GM20431 (cell line): ENCODE measurements at regions not wholly inside any gene's neighbourhood (a gene's known extent, or its start where the extent isn't known, plus 50 kb on each side); places are given as distances from the start of the nearest gene placed in this dataset.

Experiments
- in situ Hi-C: fragments of 300-500 bp; cut with MseI, MboI; formaldehyde crosslinking; loops from one replicate; pipeline ENCODE4 v1.15.0; 2020; ENCODE audit warnings: low sequenced_read_pairs; ENCODE audit not compliant: unreplicated experiment

GRCh38 chr18:73214970-73215369, 347.2 kb upstream of the NETO1 start:
- in situ Hi-C loops: no loop called here

- in situ Hi-C loops: no loop called here
Measured at GRCh38 chr18:73212442-73212841, 344.7 kb upstream of the NETO1 start.

- in situ Hi-C loops: no loop called here
Measured at GRCh38 chr18:73201940-73202339, 334.2 kb upstream of the NETO1 start.

GRCh38 chr18:73199151-73199550, 331.4 kb upstream of the NETO1 start:
- in situ Hi-C loops: no loop called here

GRCh38 chr18:73189718-73190117, 321.9 kb upstream of the NETO1 start:
- in situ Hi-C loops: no loop called here

GRCh38 chr18:73168236-73168635, 300.4 kb upstream of the NETO1 start:
- in situ Hi-C loops: no loop called here

- in situ Hi-C loops: no loop called here
Measured at GRCh38 chr18:73164430-73164829, 296.6 kb upstream of the NETO1 start.

- in situ Hi-C loops: no loop called here
Measured at GRCh38 chr18:73163236-73163635, 295.4 kb upstream of the NETO1 start.

- in situ Hi-C loops: no loop called here
Measured at GRCh38 chr18:73156117-73156516, 288.3 kb upstream of the NETO1 start.

GRCh38 chr18:73153271-73153670, 285.5 kb upstream of the NETO1 start:
- in situ Hi-C loops: no loop called here

- in situ Hi-C loops: no loop called here
Measured at GRCh38 chr18:73151086-73151485, 283.3 kb upstream of the NETO1 start.

GRCh38 chr18:73150199-73150598, 282.4 kb upstream of the NETO1 start:
- in situ Hi-C loops: no loop called here

GRCh38 chr18:73147590-73147989, 279.8 kb upstream of the NETO1 start:
- in situ Hi-C loops: no loop called here

GRCh38 chr18:73144030-73144429, 276.2 kb upstream of the NETO1 start:
- in situ Hi-C loops: no loop called here

GRCh38 chr18:73136134-73136533, 268.3 kb upstream of the NETO1 start:
- in situ Hi-C loops: no loop called here

- in situ Hi-C loops: no loop called here
Measured at GRCh38 chr18:73124175-73124574, 256.4 kb upstream of the NETO1 start.

GRCh38 chr18:73121207-73121606, 253.4 kb upstream of the NETO1 start:
- in situ Hi-C loops: no loop called here

- in situ Hi-C loops: no loop called here
Measured at GRCh38 chr18:73120626-73121025, 252.8 kb upstream of the NETO1 start.

- in situ Hi-C loops: no loop called here
Measured at GRCh38 chr18:73119574-73119973, 251.8 kb upstream of the NETO1 start.

- in situ Hi-C loops: no loop called here
Measured at GRCh38 chr18:73118121-73118816, 250.5 kb upstream of the NETO1 start.

- in situ Hi-C loops: no loop called here
Measured at GRCh38 chr18:73110307-73110706, 242.5 kb upstream of the NETO1 start.

GRCh38 chr18:73101977-73102376, 234.2 kb upstream of the NETO1 start:
- in situ Hi-C loops: no loop called here
